ENCODE measurements at regions not wholly inside any gene's neighbourhood (a gene's known extent, or its start where the extent isn't known, plus 50 kb on each side); places are given as distances from the start of the nearest gene placed in this dataset.

DNA sequence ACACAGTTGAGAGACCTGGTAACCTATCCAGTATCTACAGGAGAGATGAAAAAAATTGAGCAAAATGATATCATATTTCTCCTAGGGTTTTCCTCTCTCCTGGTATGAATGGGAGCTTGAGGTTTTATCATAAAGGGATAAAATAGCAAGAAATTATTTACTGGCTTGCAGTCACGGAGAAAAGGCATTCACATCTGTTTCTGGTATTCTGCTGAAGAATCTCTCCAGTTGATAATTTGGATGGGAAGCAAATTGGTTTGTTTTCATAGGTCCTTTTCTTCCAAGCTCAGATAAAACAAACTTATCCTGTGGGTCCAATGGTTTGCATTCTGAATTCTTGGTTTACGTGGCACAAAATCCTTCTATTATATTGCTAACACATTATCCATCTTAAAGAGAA is 83.1 kb upstream of the GYPA start:
- H2AFZ ChIP-seq (ENCODE audit: low read length), result no peak overlapping the region
- no peak overlapping the region for H3K4me2 ChIP-seq (ENCODE audit: insufficient read depth, insufficient read length, low read length)
- no peak overlapping the region for H2BK15ac ChIP-seq (ENCODE audit: low read depth, low read length)
- no peaks in the 10 kb centered on the region for H3K4me1 ChIP-seq (ENCODE audit: insufficient read depth, low read length)
- H3K9me3 ChIP-seq (ENCODE audit: control insufficient read depth, low read depth, low read length), result no peaks in the 10 kb centered on the region
- H3K4ac ChIP-seq (ENCODE audit: low read depth, low read length), result no peak overlapping the region
- no peaks in the 10 kb centered on the region for H3K36me3 Mint-ChIP-seq (ENCODE audit: insufficient read depth in 1 of 3, low read depth in 3 of 3)
- H2BK20ac ChIP-seq (ENCODE audit: low read depth, low read length, poor library complexity, severe bottlenecking), result no peak overlapping the region
- H3K27me3 ChIP-seq (ENCODE audit: insufficient read depth, low read length), result no peaks in the 10 kb centered on the region
- no peak overlapping the region for H4K5ac ChIP-seq (ENCODE audit: insufficient read length, low read depth, low read length)
- no peak overlapping the region for H2AK5ac ChIP-seq (ENCODE audit: insufficient read length, low read length)
- no peak overlapping the region for H3K9ac ChIP-seq (ENCODE audit: extremely low read depth, insufficient read length, low read length)
- H3K27ac ChIP-seq (ENCODE audit: insufficient read length, low read depth, low read length), result no peak overlapping the region
- H4K91ac ChIP-seq (ENCODE audit: insufficient read length, low read depth, low read length), result no peak overlapping the region
- H3K4me3 Mint-ChIP-seq, result no peak overlapping the region
- H3T11ph ChIP-seq (ENCODE audit: low read length), result no peak overlapping the region
- no peak overlapping the region for H4K8ac ChIP-seq (replicated peaks; ENCODE audit: insufficient read length, low read depth, low read length)
- no peak overlapping the region for H2BK12ac ChIP-seq (ENCODE audit: insufficient read length, low read depth, low read length)
- H3K9me3 Mint-ChIP-seq, result peaks cover 0 to 3% of the 10 kb centered on the region in 2 experiments; a peak in 1 of 5 replicates
- TF ChIP-seq, protein P1, sequence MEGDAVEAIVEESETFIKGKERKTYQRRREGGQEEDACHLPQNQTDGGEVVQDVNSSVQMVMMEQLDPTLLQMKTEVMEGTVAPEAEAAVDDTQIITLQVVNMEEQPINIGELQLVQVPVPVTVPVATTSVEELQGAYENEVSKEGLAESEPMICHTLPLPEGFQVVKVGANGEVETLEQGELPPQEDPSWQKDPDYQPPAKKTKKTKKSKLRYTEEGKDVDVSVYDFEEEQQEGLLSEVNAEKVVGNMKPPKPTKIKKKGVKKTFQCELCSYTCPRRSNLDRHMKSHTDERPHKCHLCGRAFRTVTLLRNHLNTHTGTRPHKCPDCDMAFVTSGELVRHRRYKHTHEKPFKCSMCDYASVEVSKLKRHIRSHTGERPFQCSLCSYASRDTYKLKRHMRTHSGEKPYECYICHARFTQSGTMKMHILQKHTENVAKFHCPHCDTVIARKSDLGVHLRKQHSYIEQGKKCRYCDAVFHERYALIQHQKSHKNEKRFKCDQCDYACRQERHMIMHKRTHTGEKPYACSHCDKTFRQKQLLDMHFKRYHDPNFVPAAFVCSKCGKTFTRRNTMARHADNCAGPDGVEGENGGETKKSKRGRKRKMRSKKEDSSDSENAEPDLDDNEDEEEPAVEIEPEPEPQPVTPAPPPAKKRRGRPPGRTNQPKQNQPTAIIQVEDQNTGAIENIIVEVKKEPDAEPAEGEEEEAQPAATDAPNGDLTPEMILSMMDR (conservative IDR thresholded peaks at IDR 0.05), result no peak
- no peaks in the 10 kb centered on the region for H3K27me3 Mint-ChIP-seq (ENCODE audit: low read depth)
- H2BK5ac ChIP-seq (ENCODE audit: insufficient read length, low read length), result no peak overlapping the region
- whole genome bisulfite sequencing (ENCODE audit: extremely low coverage, insufficient read length, low lambda C conversion rate), result no CpG with 5 or more reads among the region's 2 CpGs
- H3K79me2 ChIP-seq (ENCODE audit: insufficient read depth, low read length), result no peaks in the 10 kb centered on the region
- H2BK120ac ChIP-seq (ENCODE audit: low read depth, low read length, poor library complexity, severe bottlenecking), result no peak overlapping the region
- no peaks in the 10 kb centered on the region for H3K23me2 ChIP-seq (ENCODE audit: insufficient read length, low read depth, low read length, poor library complexity, severe bottlenecking)
- H3K14ac ChIP-seq (ENCODE audit: insufficient read depth, low read length), result no peak overlapping the region
- H3K23ac ChIP-seq (ENCODE audit: insufficient read length, low read depth, low read length), result no peak overlapping the region
- no peak overlapping the region for H3K56ac ChIP-seq (ENCODE audit: insufficient read length, low read depth, low read length)
- no peak for DNase-seq
- H3K18ac ChIP-seq (ENCODE audit: insufficient read length, low read depth, low read length), result no peak overlapping the region
- no peak overlapping the region for H3K27ac Mint-ChIP-seq
- H3K4me1 Mint-ChIP-seq, result no peaks in the 10 kb centered on the region
- H4K20me1 ChIP-seq (ENCODE audit: control insufficient read depth, insufficient read depth, insufficient read length), result no peaks in the 10 kb centered on the region
- no peaks in the 10 kb centered on the region for H3K79me1 ChIP-seq (ENCODE audit: insufficient read depth, low read depth, low read length, poor library complexity, severe bottlenecking)
